Neural crest cell (in vitro differentiated cells): ENCODE measurements at regions not wholly inside any gene's neighbourhood (a gene's known extent, or its start where the extent isn't known, plus 50 kb on each side); places are given as distances from the start of the nearest gene placed in this dataset.
"Not testable (repeated sequence)": the region's sequence is repeated elsewhere in the genome, so short reads cannot be mapped to it uniquely, and the experiment has no call there.

Source experiments
- DNase-seq: peaks from one replicate; pipeline ENCODE4 v3.0.0; 2021; ENCODE audit warnings: low read depth, mixed read lengths, low spot score
- H3K27ac Mint-ChIP-seq: one replicate; pipeline ENCODE4 v1.8.0; 2021; ENCODE audit warnings: mild to moderate bottlenecking, mixed read lengths; ENCODE audit not compliant: unreplicated experiment
- H3K27me3 Mint-ChIP-seq: 2 replicates; pipeline ENCODE4 v1.8.0; 2021; ENCODE audit warnings: low read depth, mild to moderate bottlenecking, mixed read lengths
- H3K36me3 Mint-ChIP-seq: 2 replicates; pipeline ENCODE4 v1.8.0; 2021; ENCODE audit warnings: low read depth, mild to moderate bottlenecking, mixed read lengths
- H3K4me1 Mint-ChIP-seq: 2 replicates; pipeline ENCODE4 v1.8.0; 2021; ENCODE audit warnings: mixed read lengths
- H3K4me3 Mint-ChIP-seq: one replicate; pipeline ENCODE4 v1.8.0; 2021; ENCODE audit warnings: mild to moderate bottlenecking, mixed read lengths
- H3K9me3 Mint-ChIP-seq: 2 replicates; pipeline ENCODE4 v1.8.0; 2021; ENCODE audit warnings: mixed read lengths
- TF ChIP-seq, protein P1 (sequence below): fragments of 200-600 bp; sonication (generic); conservative IDR thresholded peaks from 2 replicates; pipeline ENCODE4 v1.5.0; 2021; ENCODE audit warnings: antibody characterized with exemption, mild to moderate bottlenecking

DNA sequence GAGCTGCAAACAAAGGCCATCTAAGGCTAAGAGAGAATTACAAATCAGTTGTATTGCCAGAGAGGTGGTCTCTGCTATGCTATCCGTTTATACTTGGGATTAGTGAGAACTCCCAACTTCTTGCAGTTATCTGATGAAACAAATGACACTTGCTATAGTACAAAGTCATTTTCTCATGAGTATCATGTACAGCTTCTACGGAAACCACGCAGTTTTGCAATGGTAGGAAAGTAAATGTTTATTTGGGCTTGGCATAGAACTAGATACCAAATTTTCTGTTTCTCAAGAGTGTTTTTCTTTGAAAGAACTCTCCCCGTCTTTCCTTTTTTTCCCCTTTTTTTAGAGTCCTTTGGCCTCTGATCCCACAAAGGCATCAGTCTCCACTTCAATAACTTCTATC is 128.2 kb upstream of the ENPEP start:
- H3K4me1 Mint-ChIP-seq = no peaks in the 10 kb centered on the region
- H3K27ac Mint-ChIP-seq = no peak overlapping the region
- H3K4me3 Mint-ChIP-seq = no peak overlapping the region
- TF ChIP-seq, protein P1, sequence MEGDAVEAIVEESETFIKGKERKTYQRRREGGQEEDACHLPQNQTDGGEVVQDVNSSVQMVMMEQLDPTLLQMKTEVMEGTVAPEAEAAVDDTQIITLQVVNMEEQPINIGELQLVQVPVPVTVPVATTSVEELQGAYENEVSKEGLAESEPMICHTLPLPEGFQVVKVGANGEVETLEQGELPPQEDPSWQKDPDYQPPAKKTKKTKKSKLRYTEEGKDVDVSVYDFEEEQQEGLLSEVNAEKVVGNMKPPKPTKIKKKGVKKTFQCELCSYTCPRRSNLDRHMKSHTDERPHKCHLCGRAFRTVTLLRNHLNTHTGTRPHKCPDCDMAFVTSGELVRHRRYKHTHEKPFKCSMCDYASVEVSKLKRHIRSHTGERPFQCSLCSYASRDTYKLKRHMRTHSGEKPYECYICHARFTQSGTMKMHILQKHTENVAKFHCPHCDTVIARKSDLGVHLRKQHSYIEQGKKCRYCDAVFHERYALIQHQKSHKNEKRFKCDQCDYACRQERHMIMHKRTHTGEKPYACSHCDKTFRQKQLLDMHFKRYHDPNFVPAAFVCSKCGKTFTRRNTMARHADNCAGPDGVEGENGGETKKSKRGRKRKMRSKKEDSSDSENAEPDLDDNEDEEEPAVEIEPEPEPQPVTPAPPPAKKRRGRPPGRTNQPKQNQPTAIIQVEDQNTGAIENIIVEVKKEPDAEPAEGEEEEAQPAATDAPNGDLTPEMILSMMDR = no peak
- H3K27me3 Mint-ChIP-seq = no peaks in the 10 kb centered on the region
- H3K9me3 Mint-ChIP-seq = no peaks in the 10 kb centered on the region
- H3K36me3 Mint-ChIP-seq = no peaks in the 10 kb centered on the region
- DNase-seq = no peak

DNA sequence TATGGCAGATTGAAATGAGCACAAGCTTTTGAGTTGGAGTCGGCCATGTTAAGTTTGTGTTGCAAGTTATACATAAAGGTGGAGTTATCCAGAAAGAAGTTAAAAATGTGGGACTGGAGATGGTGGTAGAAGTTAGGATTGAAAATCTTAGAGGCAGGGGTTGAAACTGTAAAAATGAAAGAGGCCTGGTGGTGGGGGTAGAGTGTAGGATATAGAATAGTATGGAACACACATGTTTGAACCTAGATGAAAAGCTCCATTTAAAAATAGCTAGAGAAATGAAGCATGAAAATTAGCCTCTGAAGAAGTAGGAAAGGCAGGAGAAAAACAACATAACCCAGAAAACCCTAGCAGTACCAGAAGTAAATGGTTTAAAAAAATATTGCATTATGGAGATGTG is 131.8 kb upstream of the ENPEP start:
- TF ChIP-seq, protein P1 = peak; percentile 68
- DNase-seq = no peak
- no peaks in the 10 kb centered on the region for H3K4me1 Mint-ChIP-seq
- no peak overlapping the region for H3K27ac Mint-ChIP-seq
- no peaks in the 10 kb centered on the region for H3K27me3 Mint-ChIP-seq
- no peaks in the 10 kb centered on the region for H3K36me3 Mint-ChIP-seq
- H3K4me3 Mint-ChIP-seq = no peak overlapping the region
- no peaks in the 10 kb centered on the region for H3K9me3 Mint-ChIP-seq

DNA sequence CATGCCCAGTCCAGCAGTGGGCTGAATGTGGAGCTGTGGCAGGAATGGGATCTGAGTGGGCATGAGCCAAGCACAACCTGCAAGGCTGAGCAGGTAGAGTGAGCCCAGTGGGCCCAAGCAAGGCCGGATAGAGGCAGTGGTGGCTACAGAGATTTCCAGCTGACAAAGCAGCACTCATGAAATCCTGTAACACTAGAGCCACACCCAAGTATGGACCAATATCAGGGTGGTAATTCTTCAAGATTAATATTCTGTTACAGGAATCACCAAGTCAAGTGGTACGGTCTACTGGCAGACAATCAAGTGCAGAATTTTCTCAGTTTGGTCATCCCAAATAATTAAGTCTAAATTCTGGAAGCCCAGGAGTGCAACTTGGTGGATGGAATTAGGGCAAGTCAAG is 132.4 kb upstream of the ENPEP start:
- TF ChIP-seq, protein P1 = no peak
- Mint-ChIP-seq H3K9me3 (no peaks in the 10 kb centered on the region), H3K36me3 (no peaks in the 10 kb centered on the region), H3K27ac (no peak overlapping the region), H3K4me3 (no peak overlapping the region), H3K4me1 (no peaks in the 10 kb centered on the region), H3K27me3 (no peaks in the 10 kb centered on the region)
- DNase-seq = no peak

DNA sequence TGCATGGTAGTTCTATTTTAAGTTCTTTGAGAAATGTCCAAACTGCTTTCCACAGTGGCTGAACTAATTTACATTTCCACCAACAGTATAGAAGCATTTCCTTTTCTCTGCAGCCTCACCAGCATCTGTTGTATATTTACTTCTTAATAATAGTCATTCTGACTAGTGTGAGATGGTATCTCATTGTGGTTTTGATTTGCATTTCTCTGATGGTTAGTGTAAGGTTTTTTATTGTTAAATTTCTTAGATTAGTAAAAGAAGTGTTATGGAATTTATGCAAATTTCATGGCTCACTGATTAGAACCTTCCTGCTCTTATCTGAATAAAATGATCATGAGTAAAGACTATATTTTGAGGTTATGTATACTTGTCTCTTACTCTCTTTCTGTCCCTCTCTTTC is 134.8 kb upstream of the ENPEP start:
- not testable (repeated sequence) for DNase-seq, H3K4me1 Mint-ChIP-seq, H3K9me3 Mint-ChIP-seq, H3K36me3 Mint-ChIP-seq, H3K4me3 Mint-ChIP-seq, H3K27ac Mint-ChIP-seq, H3K27me3 Mint-ChIP-seq

DNA sequence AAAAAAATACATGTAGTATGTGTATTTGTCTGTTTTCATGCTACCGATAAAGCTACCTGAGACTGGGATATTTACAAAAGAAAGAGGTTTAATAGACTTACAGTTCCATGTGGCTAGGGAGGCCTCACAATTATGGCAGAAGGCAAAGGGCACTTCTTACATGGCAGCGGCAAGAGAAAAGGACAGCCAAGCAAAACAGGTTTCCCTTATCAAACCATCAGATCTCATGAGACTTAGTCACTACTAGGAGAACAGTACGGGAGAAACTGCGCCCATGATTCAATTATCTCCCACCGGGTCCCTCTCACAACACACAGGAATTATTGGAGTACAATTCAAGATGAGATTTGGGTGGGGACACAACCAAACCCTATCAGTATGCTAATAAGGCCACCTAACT is 137.0 kb upstream of the ELOVL6 start:
- TF ChIP-seq, protein P1 = no peak

DNA sequence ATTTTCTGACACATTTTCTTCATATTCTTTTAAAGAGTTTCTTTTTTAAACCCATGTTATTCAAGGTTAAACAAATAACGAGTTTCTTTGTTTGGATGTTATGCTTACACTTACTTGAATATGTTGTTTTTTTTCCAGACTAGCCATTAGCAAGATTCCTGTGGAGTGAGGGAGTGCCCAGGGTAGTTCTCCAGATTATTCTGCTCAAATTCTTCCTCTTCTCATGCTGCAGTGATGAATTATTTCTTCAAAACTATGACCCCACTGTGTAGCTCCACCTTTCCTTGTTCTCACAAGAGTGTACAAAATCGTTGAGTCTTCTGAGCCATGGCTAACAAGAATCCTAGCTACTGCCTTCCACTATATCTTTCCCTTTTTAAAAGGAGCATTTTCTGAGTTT is 134.1 kb upstream of the ELOVL6 start:
- Mint-ChIP-seq H3K36me3 (peaks cover 7% of the 10 kb centered on the region), H3K4me3 (no peak overlapping the region), H3K27me3 (no peaks in the 10 kb centered on the region), H3K4me1 (no peaks in the 10 kb centered on the region), H3K27ac (no peak overlapping the region), H3K9me3 (peaks cover 14% of the 10 kb centered on the region)
- TF ChIP-seq, protein P1 = no peak
- DNase-seq = no peak

More for the DNA sequence above, 137.0 kb upstream of the ELOVL6 start:
- no peak for DNase-seq
- no peak overlapping the region for H3K4me3 Mint-ChIP-seq
- peaks cover 3% of the 10 kb centered on the region for H3K9me3 Mint-ChIP-seq
- H3K27ac Mint-ChIP-seq = no peak overlapping the region
- peaks cover 3% of the 10 kb centered on the region for H3K27me3 Mint-ChIP-seq
- H3K36me3 Mint-ChIP-seq = no peaks in the 10 kb centered on the region
- H3K4me1 Mint-ChIP-seq = no peaks in the 10 kb centered on the region

DNA sequence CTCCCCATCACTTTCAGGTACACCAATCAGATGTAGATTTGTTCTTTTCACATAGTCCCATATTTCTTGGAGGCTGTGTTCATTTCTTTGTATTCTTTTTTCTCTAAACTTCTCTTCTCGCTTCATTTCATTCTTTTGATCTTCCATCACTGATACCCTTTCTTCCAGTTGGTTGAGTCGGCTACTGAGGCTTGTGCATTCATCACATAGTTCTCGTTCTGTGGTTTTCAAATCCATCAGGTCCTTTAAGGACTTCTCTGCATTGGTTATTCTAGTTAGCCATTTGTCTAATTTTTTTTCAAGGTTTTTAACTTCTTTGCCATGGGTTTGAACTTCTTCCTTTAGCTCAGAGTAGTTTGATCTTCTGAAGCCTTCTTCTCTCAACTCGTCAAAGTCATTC is 128.0 kb upstream of the ELOVL6 start:
- not testable (repeated sequence) for H3K27ac Mint-ChIP-seq, H3K4me3 Mint-ChIP-seq, H3K36me3 Mint-ChIP-seq, DNase-seq, H3K27me3 Mint-ChIP-seq, H3K4me1 Mint-ChIP-seq
- peaks cover 18% of the 10 kb centered on the region for H3K9me3 Mint-ChIP-seq
